Erythroblast (primary cell): ENCODE measurements at regions not wholly inside any gene's neighbourhood (a gene's known extent, or its start where the extent isn't known, plus 50 kb on each side); places are given as distances from the start of the nearest gene placed in this dataset.

ENCODE experiments used
- DNase-seq, 2 experiments: peaks; one replicate each; lab custom pipeline; 2025; lab: John Stamatoyannopoulos, UW
- GATA1 ChIP-seq: IDR thresholded peaks from 2 replicates; pipeline ENCODE4 v1.6.1; 2011; ENCODE audit warnings: low read depth, mild to moderate bottlenecking, control low read depth, low read length, moderate library complexity
- POLR2A ChIP-seq: IDR thresholded peaks from 2 replicates; pipeline ENCODE4 v1.6.1; 2011; ENCODE audit warnings: mild to moderate bottlenecking, low read length

GRCh38 chr1:5525597-5526384 lies 466.4 kb downstream of the NPHP4 start:
- no peak for TF ChIP-seq POLR2A
- no peak for TF ChIP-seq GATA1
- DNase-seq, result no peak

- no peak for DNase-seq
- TF ChIP-seq GATA1 (no peak), POLR2A (no peak)
Measured at GRCh38 chr1:5522531-5523145, 469.6 kb downstream of the NPHP4 start.

GRCh38 chr1:5519366-5520135 lies 472.7 kb downstream of the NPHP4 start:
- TF ChIP-seq GATA1 (no peak), POLR2A (no peak)
- no peak for DNase-seq

- TF ChIP-seq GATA1 (no peak), POLR2A (no peak)
- no peak for DNase-seq
Measured at GRCh38 chr1:5516756-5517155, 475.5 kb downstream of the NPHP4 start.

GRCh38 chr1:5515501-5515900 lies 476.7 kb downstream of the NPHP4 start:
- DNase-seq, result no peak
- TF ChIP-seq POLR2A (no peak), GATA1 (no peak)

GRCh38 chr1:5514527-5515183 lies 477.6 kb downstream of the NPHP4 start:
- TF ChIP-seq GATA1 (no peak), POLR2A (no peak)
- peak; percentile 33 to 59 for DNase-seq

- TF ChIP-seq POLR2A (no peak), GATA1 (no peak)
- no peak for DNase-seq
Measured at GRCh38 chr1:5513846-5514526, 478.2 kb downstream of the NPHP4 start.

- TF ChIP-seq GATA1, result no peak
- TF ChIP-seq POLR2A, result no peak
Measured at GRCh38 chr1:5513179-5513578, 479.0 kb downstream of the NPHP4 start.

GRCh38 chr1:5511381-5512097 lies 480.7 kb downstream of the NPHP4 start:
- TF ChIP-seq GATA1, result no peak
- TF ChIP-seq POLR2A, result no peak
- DNase-seq, result no peak

More at GRCh38 chr1:5513179-5513578, 479.0 kb downstream of the NPHP4 start:
- no peak for DNase-seq

- TF ChIP-seq POLR2A (no peak), GATA1 (no peak)
- peak; percentile 18 to 57 for DNase-seq
Measured at GRCh38 chr1:5509664-5510452, 482.4 kb downstream of the NPHP4 start.

- no peak for DNase-seq
- TF ChIP-seq POLR2A (no peak), GATA1 (no peak)
Measured at GRCh38 chr1:5508669-5509330, 483.4 kb downstream of the NPHP4 start.

- TF ChIP-seq POLR2A (no peak), GATA1 (no peak)
- DNase-seq, result no peak
Measured at GRCh38 chr1:5507340-5507739, 484.9 kb downstream of the NPHP4 start.
